Right lobe of liver (tissue), 4 donors: ENCODE measurements at regions not wholly inside any gene's neighbourhood (a gene's known extent, or its start where the extent isn't known, plus 50 kb on each side); places are given as distances from the start of the nearest gene placed in this dataset.

Experiments used
- POLR2A ChIP-seq: fragments of 450-650 bp; IDR thresholded peaks from one replicate; pipeline ENCODE4 v1.6.1; 2017; ENCODE audit warnings: antibody characterized with exemption, mild to moderate bottlenecking
- TF ChIP-seq, protein P1 (sequence below), 4 donors: fragments of 200-600 bp in 3 of 4; fragments of 450-650 bp in 1 of 4; IDR thresholded peaks; one replicate each; pipeline versions ENCODE4 v1.5.1 to v1.8.0; 2016 to 2022; ENCODE audit warnings: antibody characterized with exemption in 4 of 4, mild to moderate bottlenecking in 2 of 4
- donor health status: DM: no; HTN: no; CAD: no.
- donor health status: DM: no; HTN: no; CAD: no.
- donor health status: DM: no; HTN: yes; CAD: no.

DNA sequence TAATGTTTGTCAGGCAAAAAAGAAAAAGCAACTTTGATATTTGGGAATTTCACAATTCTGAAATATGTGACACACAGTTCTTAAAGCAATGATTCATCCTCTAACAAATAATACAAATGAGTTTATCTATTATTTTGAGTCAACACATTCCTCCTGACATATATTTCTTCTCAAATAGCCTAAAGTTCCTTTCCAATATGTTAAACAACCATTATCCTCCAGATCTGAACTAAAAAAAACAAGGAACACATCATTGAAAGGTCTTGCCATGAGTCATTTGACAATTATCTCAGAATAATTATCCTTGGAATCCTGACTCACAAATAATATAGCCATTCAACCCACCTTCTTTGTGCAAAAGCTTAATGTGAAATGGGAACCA, 208.7 kb upstream of the CDIN1 start:
- TF ChIP-seq, protein P1, sequence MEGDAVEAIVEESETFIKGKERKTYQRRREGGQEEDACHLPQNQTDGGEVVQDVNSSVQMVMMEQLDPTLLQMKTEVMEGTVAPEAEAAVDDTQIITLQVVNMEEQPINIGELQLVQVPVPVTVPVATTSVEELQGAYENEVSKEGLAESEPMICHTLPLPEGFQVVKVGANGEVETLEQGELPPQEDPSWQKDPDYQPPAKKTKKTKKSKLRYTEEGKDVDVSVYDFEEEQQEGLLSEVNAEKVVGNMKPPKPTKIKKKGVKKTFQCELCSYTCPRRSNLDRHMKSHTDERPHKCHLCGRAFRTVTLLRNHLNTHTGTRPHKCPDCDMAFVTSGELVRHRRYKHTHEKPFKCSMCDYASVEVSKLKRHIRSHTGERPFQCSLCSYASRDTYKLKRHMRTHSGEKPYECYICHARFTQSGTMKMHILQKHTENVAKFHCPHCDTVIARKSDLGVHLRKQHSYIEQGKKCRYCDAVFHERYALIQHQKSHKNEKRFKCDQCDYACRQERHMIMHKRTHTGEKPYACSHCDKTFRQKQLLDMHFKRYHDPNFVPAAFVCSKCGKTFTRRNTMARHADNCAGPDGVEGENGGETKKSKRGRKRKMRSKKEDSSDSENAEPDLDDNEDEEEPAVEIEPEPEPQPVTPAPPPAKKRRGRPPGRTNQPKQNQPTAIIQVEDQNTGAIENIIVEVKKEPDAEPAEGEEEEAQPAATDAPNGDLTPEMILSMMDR (IDR thresholded peaks at IDR 0.05) = no peak
- no peak for TF ChIP-seq POLR2A
